HFF-Myc (cell line): ENCODE measurements at regions not wholly inside any gene's neighbourhood (a gene's known extent, or its start where the extent isn't known, plus 50 kb on each side); places are given as distances from the start of the nearest gene placed in this dataset.
"Not testable (repeated sequence)": the region's sequence is repeated elsewhere in the genome, so short reads cannot be mapped to it uniquely, and the experiment has no call there.

Experiments
- DNase-seq: peaks from one replicate; pipeline ENCODE4 v3.0.0-alpha.2; 2011; ENCODE audit warnings: low read depth; ENCODE audit errors: extremely low read depth
- H3K4me3 ChIP-seq: replicated peaks from 2 replicates; pipeline ENCODE4 v1.5.1; 2011; ENCODE audit warnings: low read depth, mild to moderate bottlenecking, control low read depth, low read length
- TF ChIP-seq, protein P1 (sequence below): IDR thresholded peaks from 2 replicates; pipeline ENCODE4 v1.5.1; 2012; ENCODE audit warnings: mild to moderate bottlenecking, low read depth, low read length, control low read depth; ENCODE audit errors: missing control alignments

DNA sequence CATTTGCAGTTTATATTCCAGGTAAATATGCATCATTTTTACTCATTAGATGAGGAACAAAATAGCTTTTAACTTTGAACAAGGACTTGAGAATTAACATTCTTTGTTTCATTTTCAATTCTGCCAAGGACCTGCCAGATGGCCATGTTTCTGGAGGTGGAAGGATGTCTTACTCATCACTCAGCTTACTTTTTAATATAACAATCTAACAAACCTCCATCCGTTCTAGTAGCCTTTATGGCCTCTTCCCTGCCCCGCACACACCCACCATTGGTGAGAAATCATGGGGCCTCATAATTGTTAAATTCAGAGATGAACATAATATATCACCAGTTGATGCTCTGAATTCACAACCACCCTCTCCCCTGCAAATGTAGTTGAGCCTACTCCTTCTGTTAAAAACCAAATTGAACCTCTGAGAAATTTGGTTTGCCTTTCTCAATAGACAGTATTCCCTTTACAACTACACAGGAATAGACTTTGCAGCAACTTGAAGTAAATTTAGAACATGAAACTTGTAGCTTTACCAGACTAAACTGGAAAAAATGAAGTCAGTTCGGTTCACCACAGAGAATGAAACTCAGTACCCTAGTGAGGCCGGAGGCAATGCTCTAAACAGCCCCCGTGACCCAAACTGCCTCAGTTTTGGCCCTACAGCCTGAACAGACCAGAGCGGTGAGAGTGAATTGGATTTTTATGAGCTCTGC, 50.1 kb upstream of the ACSL4 start:
- DNase-seq, result no peak
- TF ChIP-seq, protein P1, sequence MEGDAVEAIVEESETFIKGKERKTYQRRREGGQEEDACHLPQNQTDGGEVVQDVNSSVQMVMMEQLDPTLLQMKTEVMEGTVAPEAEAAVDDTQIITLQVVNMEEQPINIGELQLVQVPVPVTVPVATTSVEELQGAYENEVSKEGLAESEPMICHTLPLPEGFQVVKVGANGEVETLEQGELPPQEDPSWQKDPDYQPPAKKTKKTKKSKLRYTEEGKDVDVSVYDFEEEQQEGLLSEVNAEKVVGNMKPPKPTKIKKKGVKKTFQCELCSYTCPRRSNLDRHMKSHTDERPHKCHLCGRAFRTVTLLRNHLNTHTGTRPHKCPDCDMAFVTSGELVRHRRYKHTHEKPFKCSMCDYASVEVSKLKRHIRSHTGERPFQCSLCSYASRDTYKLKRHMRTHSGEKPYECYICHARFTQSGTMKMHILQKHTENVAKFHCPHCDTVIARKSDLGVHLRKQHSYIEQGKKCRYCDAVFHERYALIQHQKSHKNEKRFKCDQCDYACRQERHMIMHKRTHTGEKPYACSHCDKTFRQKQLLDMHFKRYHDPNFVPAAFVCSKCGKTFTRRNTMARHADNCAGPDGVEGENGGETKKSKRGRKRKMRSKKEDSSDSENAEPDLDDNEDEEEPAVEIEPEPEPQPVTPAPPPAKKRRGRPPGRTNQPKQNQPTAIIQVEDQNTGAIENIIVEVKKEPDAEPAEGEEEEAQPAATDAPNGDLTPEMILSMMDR, result no peak

DNA sequence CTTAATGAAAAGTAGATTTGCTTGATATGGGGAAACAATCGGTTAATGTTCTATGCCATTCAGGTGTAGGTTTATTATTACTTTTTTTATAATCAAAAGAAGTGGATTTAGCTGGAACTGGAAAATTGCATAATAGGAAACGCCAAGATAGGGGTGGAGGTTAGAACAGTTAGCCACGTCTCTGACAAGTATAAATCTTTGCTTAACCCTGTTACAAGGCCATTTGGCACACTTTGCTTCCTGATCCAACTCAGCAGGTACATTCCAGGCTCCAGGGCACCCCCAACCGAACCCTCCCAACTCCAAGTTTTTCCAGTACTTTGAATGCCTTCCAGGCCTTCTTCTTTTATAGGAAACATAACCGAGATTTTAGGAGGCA, 50.6 kb upstream of the ACSL4 start:
- no peak for DNase-seq
- no peak overlapping the region for H3K4me3 ChIP-seq
- TF ChIP-seq, protein P1, result no peak

More for the DNA sequence above, 50.1 kb upstream of the ACSL4 start:
- H3K4me3 ChIP-seq, result no peak overlapping the region

DNA sequence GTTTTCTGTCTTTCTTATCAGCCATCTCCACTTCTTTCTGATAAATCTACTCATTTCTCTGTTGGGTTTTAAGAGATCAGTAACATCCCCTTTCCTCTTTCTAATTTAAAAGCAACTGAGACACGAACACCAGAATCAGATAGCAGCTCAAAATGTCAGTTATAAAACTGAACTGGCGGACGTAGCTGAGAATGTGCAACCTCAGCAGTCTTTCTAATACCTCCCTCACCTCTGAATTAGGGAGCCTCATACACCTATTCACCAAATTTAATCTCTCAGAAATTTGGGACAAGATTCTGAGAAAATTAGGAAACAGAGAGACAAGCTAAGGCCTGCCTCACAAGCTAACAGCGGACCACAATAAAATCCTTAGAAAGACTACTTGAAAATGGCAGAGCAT, 52.0 kb upstream of the ACSL4 start:
- TF ChIP-seq, protein P1, result no peak
- H3K4me3 ChIP-seq, result no peak overlapping the region
- DNase-seq, result no peak

DNA sequence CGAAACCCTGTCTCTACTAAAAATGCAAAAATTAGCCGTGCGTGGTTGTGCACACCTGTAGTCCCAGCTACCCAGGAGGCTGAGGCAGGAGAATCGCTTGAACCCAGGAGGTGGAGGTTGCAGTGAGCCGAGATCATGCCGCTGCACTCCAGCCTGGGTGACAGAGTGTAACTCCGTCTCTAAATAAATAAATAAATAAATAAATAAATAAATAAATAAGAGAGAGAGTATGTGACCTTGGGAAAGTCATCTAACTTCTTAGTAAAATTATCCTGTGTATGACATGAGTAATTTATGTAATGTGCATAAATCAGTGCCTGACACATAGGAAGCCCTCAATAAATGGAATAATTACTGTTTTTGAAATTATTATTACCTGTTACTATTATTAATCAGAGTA, 57.5 kb upstream of the ACSL4 start:
- H3K4me3 ChIP-seq, DNase-seq: not testable (repeated sequence)

DNA sequence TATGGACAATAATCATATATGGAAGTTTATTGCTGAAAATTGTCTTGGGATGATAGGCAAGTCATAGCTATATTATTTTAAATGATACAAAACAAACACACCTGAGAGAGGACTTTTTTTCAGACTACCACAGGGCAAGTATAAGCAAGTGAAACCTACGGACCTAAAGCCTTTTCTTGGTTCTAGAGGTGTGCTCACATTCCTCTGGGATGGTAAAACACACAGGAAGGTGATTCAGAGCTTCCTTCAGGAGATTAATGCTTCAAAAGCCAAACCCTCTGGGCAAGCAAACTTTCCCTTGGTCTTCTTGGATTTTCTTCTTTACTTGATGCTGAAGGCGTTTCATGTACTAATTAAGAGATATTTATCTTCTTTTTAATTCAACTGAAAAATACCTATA, 60.1 kb upstream of the ACSL4 start:
- no peak for DNase-seq
- no peak overlapping the region for H3K4me3 ChIP-seq
- TF ChIP-seq, protein P1, result no peak

DNA sequence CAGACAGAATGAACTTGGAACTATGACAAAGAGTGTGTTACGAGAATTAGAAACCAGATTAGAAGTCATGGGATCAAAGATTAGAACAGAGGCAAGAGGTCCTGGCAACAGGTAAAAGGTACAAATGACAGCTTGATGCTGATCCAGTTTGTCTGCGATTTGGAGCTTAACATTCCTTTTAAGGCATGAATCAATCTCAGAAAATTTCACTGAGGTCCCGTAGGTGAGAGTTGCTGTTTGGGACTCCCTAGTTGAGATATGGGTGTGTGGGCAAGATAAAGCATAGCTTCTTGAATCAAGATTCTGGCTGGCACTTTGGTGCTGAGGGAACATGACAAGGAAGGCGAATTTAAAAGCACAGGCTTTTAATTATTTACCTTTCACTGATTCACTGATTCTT, 62.6 kb upstream of the ACSL4 start:
- H3K4me3 ChIP-seq, result no peak overlapping the region
- TF ChIP-seq, protein P1, result no peak
- DNase-seq, result no peak

DNA sequence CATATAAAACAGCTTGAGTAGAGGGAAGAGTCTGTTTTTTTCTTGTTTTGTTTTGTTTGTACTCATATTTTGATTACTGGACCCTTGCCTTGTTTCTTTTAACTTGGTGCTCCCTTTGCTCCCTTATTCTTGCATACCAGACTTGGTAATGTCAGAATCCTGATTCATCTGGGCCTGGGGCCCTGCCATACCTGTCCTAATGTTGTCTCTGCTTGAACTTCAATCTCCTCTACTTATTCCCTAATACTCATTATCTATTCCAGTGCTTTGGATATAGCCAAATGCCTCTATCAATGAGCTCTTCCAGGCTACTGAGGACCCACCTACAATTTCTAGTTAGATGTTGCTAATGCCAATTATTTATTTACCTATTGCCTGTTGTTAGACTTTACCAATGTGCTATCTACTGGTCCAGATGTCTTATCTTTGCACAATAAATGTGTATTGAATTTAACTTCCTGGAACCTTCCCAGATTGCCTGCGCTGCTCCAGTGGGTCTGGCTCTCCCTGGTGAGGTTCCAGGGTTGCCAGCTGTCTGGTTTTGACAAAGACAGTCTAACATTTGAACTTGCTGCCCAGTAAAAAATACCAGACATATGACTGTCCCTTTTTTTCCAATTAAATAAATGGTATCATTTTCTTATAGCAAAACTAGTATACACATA, 64.4 kb upstream of the ACSL4 start:
- DNase-seq, result no peak
- TF ChIP-seq, protein P1, result no peak
- H3K4me3 ChIP-seq, result no peak overlapping the region
